Lower leg skin (tissue), 3 donors: ENCODE measurements at regions not wholly inside any gene's neighbourhood (a gene's known extent, or its start where the extent isn't known, plus 50 kb on each side); places are given as distances from the start of the nearest gene placed in this dataset.

Experiments
- CTCF ChIP-seq, 3 donors: fragments of 450-650 bp; IDR thresholded peaks; one replicate each; pipeline ENCODE4 v1.5.1; 2016; ENCODE audit warnings: antibody characterized with exemption in 3 of 3, mild to moderate bottlenecking in 3 of 3, moderate library complexity in 2 of 3
- POLR2A ChIP-seq, 2 donors: fragments of 450-650 bp; IDR thresholded peaks; one replicate each; pipeline ENCODE4 v1.6.1; 2016 to 2017; ENCODE audit warnings: antibody characterized with exemption in 2 of 2, mild to moderate bottlenecking in 1 of 2, moderate library complexity in 1 of 2

GRCh38 chr12:46433829-46434228, 61.3 kb upstream of the SLC38A2 start:
- TF ChIP-seq CTCF (IDR thresholded peaks at IDR 0.05) (no peak), POLR2A (IDR thresholded peaks at IDR 0.05) (no peak)
